GM12892 (cell line): ENCODE measurements at regions not wholly inside any gene's neighbourhood (a gene's known extent, or its start where the extent isn't known, plus 50 kb on each side); places are given as distances from the start of the nearest gene placed in this dataset.

Source experiments
- POLR2A ChIP-seq: IDR thresholded peaks from 2 replicates; pipeline ENCODE4 v1.6.1; 2011; ENCODE audit warnings: low read depth, low read length, control low read depth
- POLR2AphosphoS5 ChIP-seq: IDR thresholded peaks from 2 replicates; pipeline ENCODE4 v1.6.1; 2011; ENCODE audit warnings: low read depth, low read length, control low read depth
- TAF1 ChIP-seq: IDR thresholded peaks from 2 replicates; pipeline ENCODE4 v1.6.1; 2011; ENCODE audit warnings: low read depth, mild to moderate bottlenecking, control low read depth, low read length, borderline replicate concordance

DNA sequence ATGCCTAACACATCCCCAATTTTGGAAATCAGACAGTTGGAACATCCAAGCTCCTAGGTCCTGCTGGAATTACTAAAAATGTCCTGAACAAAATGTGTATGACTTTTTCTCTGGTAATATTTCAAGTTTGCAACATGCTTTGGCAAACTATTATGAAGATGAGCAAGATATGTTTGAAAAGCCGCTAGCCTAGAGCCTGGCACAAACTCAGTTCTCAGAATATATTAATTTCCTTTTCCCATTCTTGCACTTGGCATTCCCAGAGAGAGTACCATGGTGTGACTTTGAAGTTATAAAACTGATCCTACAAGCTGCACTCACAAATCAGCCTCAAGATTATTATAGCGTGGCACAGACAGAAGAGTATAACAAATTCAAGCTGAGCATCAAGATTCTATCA, 1031.1 kb downstream of the NTRK3 start:
- no peak for TF ChIP-seq POLR2A
- TF ChIP-seq TAF1, result no peak
- no peak for TF ChIP-seq POLR2AphosphoS5
